Smooth muscle cell (in vitro differentiated cells): ENCODE measurements at regions not wholly inside any gene's neighbourhood (a gene's known extent, or its start where the extent isn't known, plus 50 kb on each side); places are given as distances from the start of the nearest gene placed in this dataset.

Source experiments
- DNase-seq: peaks from one replicate; lab custom pipeline; 2025; ENCODE audit not compliant: unreplicated experiment; lab: John Stamatoyannopoulos, UW
- H2AFZ ChIP-seq: fragments of 200-600 bp; sonication (generic); 2 replicates; pipeline ENCODE4 v1.6.0; 2016; ENCODE audit warnings: antibody characterized with exemption, low read depth, mild to moderate bottlenecking
- H3F3A ChIP-seq: fragments of 200-600 bp; sonication (generic); 2 replicates; pipeline ENCODE4 v1.6.0; 2017; ENCODE audit warnings: antibody characterized with exemption, low read depth
- H3K27ac ChIP-seq: fragments of 200-600 bp; sonication (generic); 2 replicates; pipeline ENCODE4 v1.5.1; 2016; ENCODE audit warnings: low read depth, mild to moderate bottlenecking
- H3K27me3 ChIP-seq: fragments of 200-600 bp; sonication (generic); 2 replicates; pipeline ENCODE4 v1.6.1; 2016; ENCODE audit warnings: low read depth, mild to moderate bottlenecking
- H3K36me3 ChIP-seq: fragments of 200-600 bp; sonication (generic); 2 replicates; pipeline ENCODE4 v1.5.1; 2016; ENCODE audit warnings: low read depth
- H3K4me1 ChIP-seq: fragments of 200-600 bp; sonication (generic); 2 replicates; pipeline ENCODE4 v1.5.1; 2016; ENCODE audit warnings: low read depth
- H3K4me2 ChIP-seq: fragments of 200-600 bp; sonication (generic); 2 replicates; pipeline ENCODE4 v1.6.0; 2016; ENCODE audit warnings: mild to moderate bottlenecking
- H3K4me3 ChIP-seq: fragments of 200-600 bp; sonication (generic); 2 replicates; pipeline ENCODE4 v1.5.1; 2016; ENCODE audit warnings: mild to moderate bottlenecking
- H3K79me2 ChIP-seq: fragments of 200-600 bp; sonication (generic); 2 replicates; pipeline ENCODE4 v1.6.0; 2016; ENCODE audit warnings: low read depth, mild to moderate bottlenecking
- H3K9ac ChIP-seq: fragments of 200-600 bp; sonication (generic); 2 replicates; pipeline ENCODE4 v1.6.0; 2016; ENCODE audit warnings: low read depth
- H3K9me3 ChIP-seq: fragments of 200-600 bp; sonication (generic); replicated peaks from 2 replicates; pipeline ENCODE4 v1.5.1; 2016; ENCODE audit warnings: low read depth
- H4K20me1 ChIP-seq: fragments of 200-600 bp; sonication (generic); 2 replicates; pipeline ENCODE4 v1.6.0; 2016; ENCODE audit warnings: low read depth
- WGBS: methylation state at CpG from one replicate; pipeline ENCODE4 v1.1.7; 2016; ENCODE audit warnings: low lambda C conversion rate; 5-methylcytosine and 5-hydroxymethylcytosine counted together
- TF ChIP-seq, protein P1 (sequence below): fragments of 200-600 bp; sonication (generic); IDR thresholded peaks from 2 replicates; pipeline ENCODE4 v1.5.1; 2017; ENCODE audit warnings: borderline replicate concordance, mild to moderate bottlenecking, antibody characterized with exemption; ENCODE audit not compliant: insufficient read depth, poor library complexity, severe bottlenecking

DNA sequence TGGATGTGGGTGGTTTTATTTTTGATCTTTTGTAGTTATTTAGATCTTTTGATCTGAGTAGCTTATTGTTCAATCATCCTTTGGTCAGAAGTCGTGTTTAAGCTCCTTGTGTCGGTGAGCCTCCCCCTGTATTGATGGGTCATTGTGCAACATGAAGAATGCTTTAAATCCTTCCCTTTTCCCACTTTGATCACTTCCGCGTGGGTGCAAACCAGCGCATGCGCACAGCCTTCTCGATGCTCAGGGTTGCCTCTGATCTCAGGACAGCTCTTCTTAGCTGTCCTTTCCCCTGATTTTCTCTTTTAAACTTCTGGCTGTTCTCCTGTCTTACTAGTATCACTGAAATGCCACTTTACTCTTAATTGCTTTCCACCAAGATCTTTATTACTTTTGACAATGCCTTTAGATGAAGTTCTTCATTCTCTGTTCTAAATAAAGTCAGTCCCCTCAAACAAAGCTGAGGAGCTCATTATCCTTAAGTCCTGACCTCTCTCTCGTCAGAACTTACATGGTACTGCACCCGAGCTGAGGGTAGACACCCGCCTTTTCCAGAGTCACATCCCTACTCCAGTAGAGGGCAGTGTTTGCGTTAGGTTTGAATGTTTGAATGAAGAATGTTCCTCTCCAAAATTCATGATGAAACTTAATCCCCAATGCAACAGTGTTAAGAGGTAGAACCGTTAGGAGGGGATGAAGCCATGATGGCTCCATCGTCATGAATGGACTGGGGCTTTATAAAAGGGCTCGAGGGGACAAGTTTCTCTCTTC, 547.9 kb upstream of the TMPRSS15 start:
- no peaks in the 10 kb centered on the region for H4K20me1 ChIP-seq
- H3K4me3 ChIP-seq: no peak overlapping the region
- H3K4me1 ChIP-seq: no peaks in the 10 kb centered on the region
- no peak for DNase-seq
- H3K9me3 ChIP-seq: no peaks in the 10 kb centered on the region
- TF ChIP-seq, protein P1, sequence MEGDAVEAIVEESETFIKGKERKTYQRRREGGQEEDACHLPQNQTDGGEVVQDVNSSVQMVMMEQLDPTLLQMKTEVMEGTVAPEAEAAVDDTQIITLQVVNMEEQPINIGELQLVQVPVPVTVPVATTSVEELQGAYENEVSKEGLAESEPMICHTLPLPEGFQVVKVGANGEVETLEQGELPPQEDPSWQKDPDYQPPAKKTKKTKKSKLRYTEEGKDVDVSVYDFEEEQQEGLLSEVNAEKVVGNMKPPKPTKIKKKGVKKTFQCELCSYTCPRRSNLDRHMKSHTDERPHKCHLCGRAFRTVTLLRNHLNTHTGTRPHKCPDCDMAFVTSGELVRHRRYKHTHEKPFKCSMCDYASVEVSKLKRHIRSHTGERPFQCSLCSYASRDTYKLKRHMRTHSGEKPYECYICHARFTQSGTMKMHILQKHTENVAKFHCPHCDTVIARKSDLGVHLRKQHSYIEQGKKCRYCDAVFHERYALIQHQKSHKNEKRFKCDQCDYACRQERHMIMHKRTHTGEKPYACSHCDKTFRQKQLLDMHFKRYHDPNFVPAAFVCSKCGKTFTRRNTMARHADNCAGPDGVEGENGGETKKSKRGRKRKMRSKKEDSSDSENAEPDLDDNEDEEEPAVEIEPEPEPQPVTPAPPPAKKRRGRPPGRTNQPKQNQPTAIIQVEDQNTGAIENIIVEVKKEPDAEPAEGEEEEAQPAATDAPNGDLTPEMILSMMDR: peak; percentile 61
- H3K9ac ChIP-seq: no peak overlapping the region
- no peak overlapping the region for H3K27ac ChIP-seq
- 53% methylated on average over 14 of the region's 14 CpGs for WGBS
- H3K27me3 ChIP-seq: no peaks in the 10 kb centered on the region
- no peaks in the 10 kb centered on the region for H3K36me3 ChIP-seq
- no peaks in the 10 kb centered on the region for H3F3A ChIP-seq
- no peak overlapping the region for H3K4me2 ChIP-seq
- no peaks in the 10 kb centered on the region for H3K79me2 ChIP-seq
- no peak overlapping the region for H2AFZ ChIP-seq

DNA sequence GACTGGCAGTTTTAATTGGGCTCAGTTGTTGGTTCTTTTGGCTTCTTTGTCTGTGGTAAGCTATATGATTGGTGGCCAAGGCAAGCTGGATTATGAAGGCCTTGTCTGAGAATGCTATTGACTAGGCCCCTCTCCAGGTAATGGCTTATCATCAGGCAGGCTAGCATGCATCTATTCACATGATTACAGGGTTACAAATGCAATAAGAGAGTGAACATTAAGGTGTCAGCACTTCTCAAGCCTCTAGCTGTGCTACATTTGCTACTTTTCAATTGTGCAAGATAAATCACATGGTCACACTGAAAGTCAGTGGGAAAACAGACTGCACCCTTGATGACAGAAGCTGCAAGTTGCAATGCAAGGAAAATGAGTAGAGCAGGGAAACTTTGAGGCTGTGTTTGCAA, 550.9 kb upstream of the TMPRSS15 start:
- H3K27ac ChIP-seq: no peak overlapping the region
- H3K4me1 ChIP-seq: no peaks in the 10 kb centered on the region
- H3K4me2 ChIP-seq: no peak overlapping the region
- no peaks in the 10 kb centered on the region for H3K36me3 ChIP-seq
- no peak overlapping the region for H3K9ac ChIP-seq
- DNase-seq: no peak
- no peaks in the 10 kb centered on the region for H3K9me3 ChIP-seq
- H3K27me3 ChIP-seq: no peaks in the 10 kb centered on the region
- no peaks in the 10 kb centered on the region for H3K79me2 ChIP-seq
- no peaks in the 10 kb centered on the region for H4K20me1 ChIP-seq
- H3F3A ChIP-seq: no peaks in the 10 kb centered on the region
- no peak overlapping the region for H3K4me3 ChIP-seq
- no peak overlapping the region for H2AFZ ChIP-seq
- TF ChIP-seq, protein P1: no peak

DNA sequence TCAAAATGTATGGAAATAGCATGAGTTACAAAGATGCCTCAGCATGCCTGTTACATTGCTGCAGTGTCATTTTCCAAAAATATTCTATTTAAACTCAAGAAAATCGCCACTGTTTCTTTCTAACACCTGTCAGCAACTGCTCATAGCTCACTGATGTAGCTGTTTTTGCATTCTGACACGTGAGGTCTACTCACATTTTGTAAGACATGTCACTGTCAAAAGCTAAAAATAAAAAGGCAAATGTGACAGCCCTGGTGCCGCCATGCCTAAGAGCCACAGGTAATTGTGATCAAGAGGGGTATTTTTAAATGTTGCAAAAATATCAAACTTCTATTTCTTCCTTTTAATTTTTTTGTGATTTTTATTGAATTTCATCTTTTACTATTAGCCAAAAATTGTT, 556.2 kb upstream of the TMPRSS15 start:
- Histone ChIP-seq H3K27me3 (no peaks in the 10 kb centered on the region), H3K36me3 (no peaks in the 10 kb centered on the region), H2AFZ (no peak overlapping the region), H3F3A (no peaks in the 10 kb centered on the region), H3K4me1 (no peaks in the 10 kb centered on the region), H3K9ac (no peak overlapping the region), H4K20me1 (no peaks in the 10 kb centered on the region), H3K4me2 (no peak overlapping the region), H3K9me3 (no peaks in the 10 kb centered on the region), H3K79me2 (no peaks in the 10 kb centered on the region), H3K4me3 (no peak overlapping the region), H3K27ac (no peak overlapping the region)
- DNase-seq: no peak
- 84% methylated on average over 3 of the region's 3 CpGs for WGBS
- TF ChIP-seq, protein P1: no peak

DNA sequence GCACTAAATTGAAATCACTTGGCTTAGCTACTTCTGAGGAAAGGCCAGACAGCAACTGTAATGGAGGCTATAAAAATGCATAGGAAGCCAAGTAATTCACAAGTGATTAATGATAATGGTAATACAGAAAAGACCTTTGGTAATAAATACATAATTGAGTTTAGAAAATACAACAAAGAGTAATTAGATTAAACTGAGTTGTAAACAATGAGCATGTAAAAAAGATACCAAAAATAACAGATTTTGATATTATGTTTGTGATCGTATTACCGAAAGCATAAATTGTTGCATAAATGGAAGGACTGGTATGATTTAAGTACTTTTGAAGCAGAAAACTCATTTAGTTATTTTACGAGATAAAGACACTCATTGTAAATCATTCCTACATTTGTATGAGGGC, 556.7 kb upstream of the TMPRSS15 start:
- no peaks in the 10 kb centered on the region for H3K36me3 ChIP-seq

More for the DNA sequence above, 556.7 kb upstream of the TMPRSS15 start:
- Histone ChIP-seq H3K4me3 (no peak overlapping the region), H3K4me2 (no peak overlapping the region), H3K27ac (no peak overlapping the region), H4K20me1 (no peaks in the 10 kb centered on the region), H2AFZ (no peak overlapping the region), H3K79me2 (no peaks in the 10 kb centered on the region), H3K9ac (no peak overlapping the region), H3K4me1 (no peaks in the 10 kb centered on the region), H3K9me3 (no peaks in the 10 kb centered on the region), H3K27me3 (no peaks in the 10 kb centered on the region), H3F3A (no peaks in the 10 kb centered on the region)
- TF ChIP-seq, protein P1: no peak
- 89% methylated on average over 3 of the region's 3 CpGs for WGBS
- DNase-seq: no peak
